Heart left ventricle (tissue), 13 donors: ENCODE measurements at regions not wholly inside any gene's neighbourhood (a gene's known extent, or its start where the extent isn't known, plus 50 kb on each side); places are given as distances from the start of the nearest gene placed in this dataset.

Experiments used
- CTCF ChIP-seq, 12 donors: fragments of 200-600 bp; sonication (generic) in 4 of 12; IDR thresholded peaks; one replicate each; pipeline versions ENCODE4 v1.5.0 to v1.8.0; 2018 to 2022; ENCODE audit warnings: antibody characterized with exemption in 12 of 12, mild to moderate bottlenecking in 5 of 12
- POLR2A ChIP-seq, 2 donors: fragments of 450-650 bp; IDR thresholded peaks; one replicate each; pipeline ENCODE4 v1.6.1; 2017; ENCODE audit warnings: antibody characterized with exemption in 2 of 2, mild to moderate bottlenecking in 2 of 2, moderate library complexity in 2 of 2
- donor health status: ischemic (EF 13 %, LVEDD 7.1; RV severe dilation, severe dysfunction).
- donor health status: DM: no; HTN: yes; CAD: no.
- donor health status: DM: no; HTN: no; CAD: no.
- donor health status: ischemic (EF 25% LVEDD 6.9; RV normal size, moderate dysfunction).
- donor health status: ischemic (EF 25% LVEDD 5.7; RV mildly dilated, moderate dysfunction).
- donor health status: ischemic (EF 35%, LVEDD 5.7; RV mildly dilated, moderate dysfunction).
- donor health status: nonischemic (EF 11% LVEDD 7.7; RV severe dilation, severe dysfunction).
- donor health status: DM: yes; HTN: yes; CAD: no.
- donor health status: PGD.
- donor health status: ischemic (EF 29% LVEDD 5.4; RV normal size, mild dysfunction).
- donor health status: nonischemic (EF 23%, LVEDD 6.1; RV moderate dilation, normal function).

- TF ChIP-seq CTCF (IDR thresholded peaks at IDR 0.05) (no peak), POLR2A (IDR thresholded peaks at IDR 0.05) (no peak)
Observed at GRCh38 chr6:33875696-33876095, 71.9 kb upstream of the MLN start.
